Choroid plexus epithelial cell (primary cell): ENCODE measurements at regions not wholly inside any gene's neighbourhood (a gene's known extent, or its start where the extent isn't known, plus 50 kb on each side); places are given as distances from the start of the nearest gene placed in this dataset.
A peak's percentile ranks its signal among the peaks of the same experiment; 100 is the strongest.

Source experiments
- DNase-seq: peaks from one replicate; pipeline ENCODE4 v3.0.0-alpha.2; 2010; ENCODE audit warnings: low read depth
- H3K4me3 ChIP-seq: 2 replicates; pipeline ENCODE4 v1.5.1; 2011; ENCODE audit warnings: low read depth, mild to moderate bottlenecking, control low read depth, low read length, moderate library complexity
- TF ChIP-seq, protein P1 (sequence below): conservative IDR thresholded peaks from 2 replicates; pipeline ENCODE4 v1.5.1; 2011; ENCODE audit warnings: low read depth, mild to moderate bottlenecking, control low read depth, inconsistent platforms, low read length, moderate library complexity

DNA sequence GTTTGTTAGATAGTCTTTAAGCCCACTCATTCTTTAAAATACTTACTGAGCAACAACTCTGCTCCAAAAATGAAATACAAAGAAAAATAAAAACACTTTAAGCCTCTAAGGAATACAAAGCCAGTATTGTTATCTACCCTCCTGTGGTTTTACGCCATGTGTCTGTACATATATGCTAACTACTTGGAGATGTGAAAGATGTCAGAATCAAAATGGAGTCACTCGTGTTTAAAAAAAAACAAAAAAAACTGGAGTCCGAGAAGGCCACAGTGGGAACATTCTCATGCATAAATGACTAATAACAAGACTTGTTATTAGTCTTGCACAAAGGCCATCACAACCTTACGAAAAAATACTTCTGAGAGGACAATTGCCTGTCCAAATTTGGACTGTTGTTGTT, 393.1 kb downstream of the TBC1D4 start:
- H3K4me3 ChIP-seq = no peak overlapping the region
- TF ChIP-seq, protein P1, sequence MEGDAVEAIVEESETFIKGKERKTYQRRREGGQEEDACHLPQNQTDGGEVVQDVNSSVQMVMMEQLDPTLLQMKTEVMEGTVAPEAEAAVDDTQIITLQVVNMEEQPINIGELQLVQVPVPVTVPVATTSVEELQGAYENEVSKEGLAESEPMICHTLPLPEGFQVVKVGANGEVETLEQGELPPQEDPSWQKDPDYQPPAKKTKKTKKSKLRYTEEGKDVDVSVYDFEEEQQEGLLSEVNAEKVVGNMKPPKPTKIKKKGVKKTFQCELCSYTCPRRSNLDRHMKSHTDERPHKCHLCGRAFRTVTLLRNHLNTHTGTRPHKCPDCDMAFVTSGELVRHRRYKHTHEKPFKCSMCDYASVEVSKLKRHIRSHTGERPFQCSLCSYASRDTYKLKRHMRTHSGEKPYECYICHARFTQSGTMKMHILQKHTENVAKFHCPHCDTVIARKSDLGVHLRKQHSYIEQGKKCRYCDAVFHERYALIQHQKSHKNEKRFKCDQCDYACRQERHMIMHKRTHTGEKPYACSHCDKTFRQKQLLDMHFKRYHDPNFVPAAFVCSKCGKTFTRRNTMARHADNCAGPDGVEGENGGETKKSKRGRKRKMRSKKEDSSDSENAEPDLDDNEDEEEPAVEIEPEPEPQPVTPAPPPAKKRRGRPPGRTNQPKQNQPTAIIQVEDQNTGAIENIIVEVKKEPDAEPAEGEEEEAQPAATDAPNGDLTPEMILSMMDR = no peak
- no peak for DNase-seq

DNA sequence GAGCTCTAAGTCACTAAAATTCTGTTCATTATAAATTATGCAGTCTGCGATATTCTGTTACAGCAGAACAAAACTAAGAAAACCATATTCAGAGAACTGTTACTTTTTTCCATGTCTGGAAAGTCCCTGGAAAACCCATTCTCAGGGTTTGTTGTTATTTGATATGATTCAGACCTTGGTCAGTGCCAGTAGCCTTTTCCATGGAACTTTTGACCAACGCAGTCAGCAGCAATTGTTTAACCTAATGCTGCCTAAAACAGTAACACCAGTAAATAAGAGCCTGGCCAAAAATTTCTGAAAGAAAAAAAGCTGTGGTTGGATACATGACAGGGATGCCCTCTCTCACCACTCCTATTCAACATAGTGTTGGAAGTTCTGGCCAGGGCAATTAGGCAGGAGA, 402.7 kb downstream of the TBC1D4 start:
- TF ChIP-seq, protein P1 = no peak
- H3K4me3 ChIP-seq = no peak overlapping the region
- DNase-seq = peak; percentile 41

DNA sequence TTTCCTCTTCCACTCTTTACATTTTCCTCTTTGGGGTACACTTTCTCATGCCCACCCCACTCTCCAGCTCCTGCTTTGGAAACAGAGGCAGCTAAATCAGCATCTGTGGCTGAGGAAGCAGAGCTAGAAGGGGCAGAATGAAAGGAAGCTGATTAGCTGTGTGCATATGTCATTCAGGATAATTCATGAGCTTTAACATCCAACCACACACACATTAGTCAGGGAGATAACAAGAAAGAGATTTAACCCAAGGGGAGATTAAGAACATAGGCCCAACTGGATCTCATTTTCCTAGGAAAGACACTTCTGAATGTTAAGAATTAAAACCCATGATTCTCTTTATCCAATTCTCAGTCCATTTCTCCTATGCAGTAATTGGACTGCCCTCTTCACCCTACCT, 405.5 kb downstream of the TBC1D4 start:
- H3K4me3 ChIP-seq = no peak overlapping the region
- no peak for DNase-seq
- TF ChIP-seq, protein P1 = no peak

DNA sequence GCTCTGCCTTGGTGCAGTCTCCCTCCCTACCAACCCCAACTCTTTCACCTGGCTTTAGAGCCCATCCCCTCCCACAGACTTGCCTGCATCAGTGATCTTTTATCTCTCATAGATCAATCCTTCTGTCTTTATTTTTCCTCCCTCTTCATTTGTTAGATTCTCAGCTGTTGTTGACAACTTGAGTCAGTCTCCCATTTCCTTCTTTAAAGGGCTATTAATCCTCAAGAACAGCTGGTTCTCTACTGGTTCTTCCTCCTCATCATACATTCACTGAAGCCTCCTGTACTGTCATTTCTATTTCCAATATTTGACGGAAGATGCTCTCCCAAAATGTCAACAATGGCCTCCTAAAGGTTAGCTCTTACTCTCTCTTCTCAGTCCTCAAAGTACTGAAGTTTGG, 408.2 kb downstream of the TBC1D4 start:
- no peak for DNase-seq
- TF ChIP-seq, protein P1 = no peak
- no peak overlapping the region for H3K4me3 ChIP-seq

DNA sequence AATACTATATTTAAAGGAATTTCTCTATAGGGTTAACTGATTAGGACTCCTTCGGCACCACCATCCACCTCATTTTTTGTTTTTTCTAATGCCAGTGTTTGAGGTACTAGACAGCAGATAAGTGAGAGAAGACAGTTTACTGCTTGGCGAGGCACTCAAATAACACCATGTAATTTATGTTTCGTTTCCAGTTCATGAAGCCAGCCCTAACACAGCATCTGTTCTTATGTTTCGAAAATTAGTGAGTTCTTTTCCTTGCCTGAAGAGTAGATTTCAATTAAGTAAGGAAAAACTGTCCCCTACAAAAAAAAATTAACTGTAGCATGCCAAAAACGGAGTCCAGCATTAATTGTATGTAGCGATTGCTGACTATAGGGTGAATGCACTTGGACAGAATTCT, 409.1 kb downstream of the TBC1D4 start:
- DNase-seq = no peak
- TF ChIP-seq, protein P1 = no peak
- H3K4me3 ChIP-seq = no peak overlapping the region

DNA sequence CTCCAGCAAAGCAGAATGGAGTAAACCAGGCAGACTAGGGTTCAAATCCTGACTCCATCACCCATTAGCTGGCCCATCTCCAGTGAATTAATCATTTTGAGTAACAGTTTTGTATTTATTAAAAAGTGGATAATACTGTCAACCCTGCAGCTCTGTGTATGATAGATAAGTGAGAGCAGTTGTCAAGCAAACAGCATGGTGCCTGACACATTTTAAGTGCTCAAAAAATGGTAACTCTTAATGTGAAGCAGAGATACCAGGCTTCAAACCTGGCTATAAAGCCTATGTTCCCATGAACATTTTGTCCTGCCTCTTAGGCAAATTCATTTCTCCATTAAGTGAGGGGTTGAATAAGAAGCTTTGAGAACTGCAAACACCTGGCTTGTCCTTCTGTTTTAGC, 409.6 kb downstream of the TBC1D4 start:
- no peak for DNase-seq
- no peak overlapping the region for H3K4me3 ChIP-seq
- TF ChIP-seq, protein P1 = no peak

DNA sequence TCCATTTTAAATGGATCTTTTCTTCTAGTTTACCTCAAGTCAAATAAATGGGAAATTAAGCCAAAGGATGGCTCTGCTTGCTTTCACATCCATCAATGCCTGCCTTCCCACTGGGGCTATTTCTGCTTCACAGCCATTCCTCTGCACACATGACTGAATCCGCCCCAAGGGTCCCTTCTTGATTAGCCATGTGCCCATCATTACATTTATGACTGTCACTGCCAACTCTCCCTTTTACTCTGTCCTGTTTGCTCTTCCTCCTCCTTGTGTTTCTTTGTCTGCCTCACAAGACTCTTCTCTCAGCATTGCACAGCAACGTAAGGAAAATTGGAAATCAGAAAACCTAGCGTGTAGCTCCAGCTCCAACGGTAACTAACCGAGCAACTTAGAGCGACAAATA, 410.2 kb downstream of the TBC1D4 start:
- no peak for DNase-seq
- TF ChIP-seq, protein P1 = no peak

More for the DNA sequence above, 410.2 kb downstream of the TBC1D4 start:
- H3K4me3 ChIP-seq = no peak overlapping the region
